ENCODE measurements at regions not wholly inside any gene's neighbourhood (a gene's known extent, or its start where the extent isn't known, plus 50 kb on each side); places are given as distances from the start of the nearest gene placed in this dataset.

DNA sequence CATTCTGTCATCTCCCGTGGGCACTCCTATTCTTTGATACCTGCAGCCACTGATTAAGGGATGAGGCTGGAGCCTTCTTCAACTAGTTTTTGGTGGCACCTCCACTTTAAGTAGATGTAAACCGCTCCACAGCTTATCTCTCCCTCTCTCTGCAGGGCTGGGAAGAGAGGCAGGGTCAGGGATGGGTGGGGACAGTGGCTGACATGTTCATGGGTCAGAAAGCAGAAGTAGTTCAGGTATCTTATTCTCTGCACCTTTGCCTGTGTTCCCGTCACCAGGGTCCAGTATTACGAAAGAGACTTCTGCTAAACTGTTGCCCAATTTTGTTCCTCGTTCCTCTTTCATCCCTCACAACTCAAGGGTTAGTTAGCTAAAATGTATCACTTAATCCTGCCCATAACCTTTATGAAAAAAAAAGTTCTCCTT, 51.7 kb upstream of the EDEM3 start (continued):
- TF ChIP-seq, protein P1, sequence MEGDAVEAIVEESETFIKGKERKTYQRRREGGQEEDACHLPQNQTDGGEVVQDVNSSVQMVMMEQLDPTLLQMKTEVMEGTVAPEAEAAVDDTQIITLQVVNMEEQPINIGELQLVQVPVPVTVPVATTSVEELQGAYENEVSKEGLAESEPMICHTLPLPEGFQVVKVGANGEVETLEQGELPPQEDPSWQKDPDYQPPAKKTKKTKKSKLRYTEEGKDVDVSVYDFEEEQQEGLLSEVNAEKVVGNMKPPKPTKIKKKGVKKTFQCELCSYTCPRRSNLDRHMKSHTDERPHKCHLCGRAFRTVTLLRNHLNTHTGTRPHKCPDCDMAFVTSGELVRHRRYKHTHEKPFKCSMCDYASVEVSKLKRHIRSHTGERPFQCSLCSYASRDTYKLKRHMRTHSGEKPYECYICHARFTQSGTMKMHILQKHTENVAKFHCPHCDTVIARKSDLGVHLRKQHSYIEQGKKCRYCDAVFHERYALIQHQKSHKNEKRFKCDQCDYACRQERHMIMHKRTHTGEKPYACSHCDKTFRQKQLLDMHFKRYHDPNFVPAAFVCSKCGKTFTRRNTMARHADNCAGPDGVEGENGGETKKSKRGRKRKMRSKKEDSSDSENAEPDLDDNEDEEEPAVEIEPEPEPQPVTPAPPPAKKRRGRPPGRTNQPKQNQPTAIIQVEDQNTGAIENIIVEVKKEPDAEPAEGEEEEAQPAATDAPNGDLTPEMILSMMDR (IDR thresholded peaks at IDR 0.05; ENCODE audit: control extremely low read depth in 1 of 3, insufficient read depth in 1 of 3, low read depth in 1 of 3, low read length in 3 of 3) = no peak
- TF ChIP-seq BCL11A (IDR thresholded peaks at IDR 0.05; ENCODE audit: low read depth in 2 of 2, low read length in 2 of 2) (no peak), ATF3 (IDR thresholded peaks at IDR 0.05; ENCODE audit: insufficient read depth, low read depth, low read length) (no peak), POLR2A (IDR thresholded peaks at IDR 0.05; ENCODE audit: control extremely low read depth in 1 of 2, low read depth in 2 of 2, low read length in 2 of 2) (no peak)
